ENCODE measurements at regions not wholly inside any gene's neighbourhood (a gene's known extent, or its start where the extent isn't known, plus 50 kb on each side); places are given as distances from the start of the nearest gene placed in this dataset.

- intact Hi-C loops (cut with DNase I): no loop called here
- no peak for DNase-seq
- H3K27me3 ChIP-seq: no peaks in the 10 kb centered on the region
- H3K4me3 ChIP-seq: no peak overlapping the region
- peaks cover 0 to 14% (median 2%) of the 10 kb centered on the region in 3 donors for H3K9me3 ChIP-seq
- H3K4me1 ChIP-seq: no peaks in the 10 kb centered on the region
- no peaks in the 10 kb centered on the region for H3K36me3 ChIP-seq (replicated peaks in 1 of 2; ENCODE audit: insufficient read depth in 1 of 2, low read depth in 2 of 2)
- ATAC-seq: no peak
- 29 to 30% methylated on average over 2 of the region's 2 CpGs for WGBS, 2 donors
- H3K27ac ChIP-seq: no peak overlapping the region
- no peak for TF ChIP-seq POLR2A (IDR thresholded peaks at IDR 0.05)
- no peak for TF ChIP-seq CTCF (IDR thresholded peaks at IDR 0.05)
Measured at GRCh38 chr20:56985066-56985685, 281.3 kb downstream of the BMP7 start.

DNA sequence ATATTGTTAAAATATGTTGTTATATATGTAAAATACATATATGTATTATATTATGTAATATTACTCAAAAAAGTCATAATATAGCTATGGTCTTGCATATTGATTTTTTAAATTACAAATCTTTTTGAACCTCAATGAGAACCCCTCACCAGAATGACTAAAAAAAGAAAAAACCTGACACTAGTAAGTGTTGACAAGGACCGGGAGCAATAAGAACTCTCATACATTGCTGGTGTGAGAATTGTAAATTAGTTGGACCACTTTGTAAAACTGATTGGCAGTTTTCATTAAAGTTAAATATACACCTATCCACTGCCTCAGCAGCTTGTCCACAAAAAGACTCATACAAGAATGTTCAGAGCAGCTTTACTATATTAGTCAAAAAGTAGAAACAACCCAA, 280.0 kb downstream of the BMP7 start:
- TF ChIP-seq POLR2A (IDR thresholded peaks at IDR 0.05) (no peak), CTCF (IDR thresholded peaks at IDR 0.05) (no peak)
- H3K27ac ChIP-seq: no peak overlapping the region
- H3K36me3 ChIP-seq (replicated peaks in 1 of 2; ENCODE audit: insufficient read depth in 1 of 2, low read depth in 2 of 2): no peaks in the 10 kb centered on the region
- peaks cover 0 to 14% (median 2%) of the 10 kb centered on the region in 3 donors for H3K9me3 ChIP-seq
- no peak for ATAC-seq
- H3K27me3 ChIP-seq: no peaks in the 10 kb centered on the region
- DNase-seq: no peak
- H3K4me1 ChIP-seq: no peaks in the 10 kb centered on the region
- H3K4me3 ChIP-seq: no peak overlapping the region
- WGBS, 2 donors: 85 to 91% methylated on average over 1 of the region's 1 CpG
- intact Hi-C loops (cut with DNase I): no loop called here

DNA sequence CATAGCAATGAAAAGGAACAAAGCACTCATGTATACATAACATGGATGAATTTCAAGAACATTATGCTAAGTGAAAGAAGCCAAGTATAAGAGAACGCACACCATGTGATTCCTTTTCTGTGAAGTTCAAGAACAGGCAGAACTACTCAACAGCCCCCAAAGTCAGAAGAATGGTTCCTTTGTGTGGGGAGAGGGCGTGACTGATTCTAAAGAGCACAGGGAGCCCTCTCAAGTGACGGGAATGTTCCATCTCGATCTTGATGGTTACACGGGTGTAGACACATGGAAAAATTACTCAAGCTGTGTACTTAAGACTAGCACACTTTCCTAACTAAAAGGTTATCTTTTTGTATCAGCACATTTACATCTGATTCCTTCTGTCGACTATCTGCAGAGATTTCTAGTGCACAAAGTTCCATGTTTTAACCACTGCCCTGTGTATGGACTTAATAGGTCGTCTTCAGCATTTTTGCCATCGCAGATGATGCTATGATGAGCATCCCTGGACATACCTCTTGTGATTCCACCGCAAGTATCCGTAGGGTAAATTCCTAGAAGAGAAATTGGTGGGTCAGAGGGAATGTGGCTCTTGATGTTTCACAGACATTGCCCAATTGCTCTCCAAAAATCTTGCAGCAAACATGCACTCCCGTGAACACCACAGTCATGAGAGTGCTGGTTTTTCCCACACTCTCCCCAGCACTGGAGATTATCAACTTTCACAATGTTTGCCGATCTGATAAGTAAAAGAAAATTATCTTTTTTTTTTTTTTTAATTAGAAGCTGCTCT, 279.3 kb downstream of the BMP7 start:
- no peak overlapping the region for H3K4me3 ChIP-seq
- intact Hi-C loops (cut with DNase I): no loop called here
- H3K27me3 ChIP-seq: no peaks in the 10 kb centered on the region
- H3K4me1 ChIP-seq: no peaks in the 10 kb centered on the region
- peak; percentile 33 for ATAC-seq
- no peak overlapping the region for H3K27ac ChIP-seq
- peaks cover 0 to 14% (median 2%) of the 10 kb centered on the region in 3 donors for H3K9me3 ChIP-seq
- WGBS, 2 donors: 53 to 64% methylated on average over 12 of the region's 12 CpGs
- H3K36me3 ChIP-seq (replicated peaks in 1 of 2; ENCODE audit: insufficient read depth in 1 of 2, low read depth in 2 of 2): no peaks in the 10 kb centered on the region
- TF ChIP-seq POLR2A (IDR thresholded peaks at IDR 0.05) (no peak), CTCF (IDR thresholded peaks at IDR 0.05) (no peak)
- DNase-seq: no peak

GRCh38 chr20:56987986-56988385, 278.5 kb downstream of the BMP7 start:
- H3K4me3 ChIP-seq: no peak overlapping the region
- 48 to 50% methylated on average over 16 of the region's 16 CpGs for WGBS, 2 donors
- no peak for ATAC-seq

More at GRCh38 chr20:56987986-56988385, 278.5 kb downstream of the BMP7 start:
- TF ChIP-seq POLR2A (IDR thresholded peaks at IDR 0.05) (no peak), CTCF (IDR thresholded peaks at IDR 0.05) (no peak)
- no peak overlapping the region for H3K27ac ChIP-seq
- intact Hi-C loops (cut with DNase I): no loop called here
- no peaks in the 10 kb centered on the region for H3K36me3 ChIP-seq (replicated peaks in 1 of 2; ENCODE audit: insufficient read depth in 1 of 2, low read depth in 2 of 2)
- no peak for DNase-seq
- no peaks in the 10 kb centered on the region for H3K4me1 ChIP-seq
- H3K27me3 ChIP-seq: no peaks in the 10 kb centered on the region
- H3K9me3 ChIP-seq: peaks cover 0 to 14% (median 2%) of the 10 kb centered on the region in 3 donors
